Dermis microvascular lymphatic vessel endothelial cell (primary cell): ENCODE measurements at regions not wholly inside any gene's neighbourhood (a gene's known extent, or its start where the extent isn't known, plus 50 kb on each side); places are given as distances from the start of the nearest gene placed in this dataset.
A peak's percentile ranks its signal among the peaks of the same experiment; 100 is the strongest.

ENCODE experiments used
- DNase-seq, 2 donors: peaks; one replicate each; pipeline versions ENCODE4 v3.0.0 to v3.0.0-alpha.2; 2010; ENCODE audit warnings: low read depth in 2 of 2

DNA sequence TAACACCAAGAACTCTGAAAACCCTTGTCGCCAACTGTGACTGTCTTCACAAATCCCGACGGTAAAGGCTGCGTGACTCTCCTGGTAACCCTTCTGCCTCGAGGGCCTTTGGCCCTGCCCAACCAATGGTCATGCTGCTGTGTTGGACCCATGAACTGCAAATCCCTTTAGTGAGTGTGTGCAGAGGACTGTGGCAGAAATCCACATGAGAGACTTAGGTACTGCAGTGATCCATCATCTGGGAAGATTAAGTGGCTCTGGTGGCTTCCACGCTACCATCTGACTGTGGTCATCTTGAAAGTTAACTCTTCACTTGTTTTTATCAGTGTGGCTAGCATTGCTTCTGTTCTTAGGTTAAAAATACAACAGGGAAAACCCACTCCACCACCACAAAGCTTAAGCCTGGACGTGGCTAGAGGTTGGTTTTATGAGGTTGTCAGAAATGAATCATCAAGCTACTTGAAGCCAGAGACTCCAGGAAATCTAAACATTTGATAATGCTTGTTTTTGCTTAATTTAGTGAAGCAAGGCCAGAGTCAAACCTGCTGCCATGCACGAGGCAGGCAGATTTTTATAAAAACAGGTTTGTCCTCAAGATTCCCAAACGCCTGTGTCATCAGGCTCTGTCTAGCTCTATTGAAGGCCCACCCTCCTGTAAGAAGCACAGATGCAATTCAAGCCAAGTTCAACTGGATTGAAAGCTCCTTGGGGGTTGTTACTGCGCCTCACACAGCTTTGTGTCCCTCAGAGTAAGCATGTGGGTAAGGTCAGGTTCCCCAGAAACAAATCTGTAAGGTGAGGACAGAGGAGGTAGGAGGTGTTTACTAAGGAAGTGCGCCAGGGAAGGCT lies 52.7 kb upstream of the ERCC6L2 start:
- peak in 1 of 2 donors; percentile 77 for DNase-seq

DNA sequence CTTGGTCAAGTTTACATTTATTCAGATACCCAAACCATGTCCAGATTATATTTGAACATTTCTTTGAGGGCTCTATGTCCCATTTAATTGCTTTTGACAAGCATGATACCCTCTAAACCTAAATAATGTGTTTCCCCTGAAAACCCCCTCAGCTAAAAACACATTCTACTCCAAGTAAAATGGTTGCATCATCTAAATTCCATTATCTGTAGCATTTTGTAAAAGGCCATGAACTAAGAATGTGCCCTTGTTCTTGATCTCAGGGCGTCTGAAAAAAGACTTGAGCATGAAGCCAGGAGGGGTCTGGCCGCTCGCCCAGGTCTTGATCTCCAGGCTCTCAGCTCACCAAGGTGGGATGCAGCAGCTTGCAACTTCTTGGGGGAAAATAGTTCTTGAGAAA lies 53.5 kb upstream of the ERCC6L2 start:
- no peak for DNase-seq

DNA sequence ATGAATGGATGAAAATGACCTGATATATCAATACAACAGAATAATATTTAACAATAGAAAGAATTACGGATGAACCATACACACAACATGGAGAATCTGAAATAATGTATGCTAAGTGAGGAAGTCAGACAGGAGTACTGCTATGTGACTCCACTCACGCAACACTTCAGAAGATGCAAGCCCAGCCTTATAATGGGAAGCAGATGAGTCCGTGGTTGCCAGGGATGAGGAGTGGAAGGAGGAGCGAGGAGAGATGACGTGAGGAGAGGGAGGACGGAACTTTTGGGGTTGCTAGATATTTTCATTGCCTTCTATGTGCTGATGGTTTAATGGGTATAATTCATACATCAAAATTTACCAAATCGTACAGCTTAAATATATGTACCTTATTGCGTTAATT lies 55.4 kb upstream of the ERCC6L2 start:
- DNase-seq: no peak

DNA sequence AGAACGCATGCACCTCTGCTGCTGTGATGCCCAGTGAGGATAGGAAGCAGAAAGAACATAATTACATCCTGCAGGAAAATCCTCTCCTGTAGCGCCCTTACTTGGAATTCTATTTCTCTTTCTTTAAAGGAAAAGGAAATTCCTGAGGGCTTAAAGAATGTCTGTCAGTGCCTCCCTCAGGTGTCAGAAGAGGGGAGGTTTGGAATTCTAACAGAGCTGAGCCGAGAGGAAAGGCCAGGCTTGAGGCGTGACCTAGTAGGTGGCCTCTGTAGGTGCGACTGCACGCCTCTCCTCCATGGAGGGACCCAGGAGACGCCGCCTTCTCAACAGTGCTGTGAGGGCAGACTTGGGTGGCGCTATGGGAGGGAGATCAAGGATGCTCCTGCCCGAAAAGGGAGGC lies 55.9 kb upstream of the ERCC6L2 start:
- peak in 1 of 2 donors; percentile 12 for DNase-seq

DNA sequence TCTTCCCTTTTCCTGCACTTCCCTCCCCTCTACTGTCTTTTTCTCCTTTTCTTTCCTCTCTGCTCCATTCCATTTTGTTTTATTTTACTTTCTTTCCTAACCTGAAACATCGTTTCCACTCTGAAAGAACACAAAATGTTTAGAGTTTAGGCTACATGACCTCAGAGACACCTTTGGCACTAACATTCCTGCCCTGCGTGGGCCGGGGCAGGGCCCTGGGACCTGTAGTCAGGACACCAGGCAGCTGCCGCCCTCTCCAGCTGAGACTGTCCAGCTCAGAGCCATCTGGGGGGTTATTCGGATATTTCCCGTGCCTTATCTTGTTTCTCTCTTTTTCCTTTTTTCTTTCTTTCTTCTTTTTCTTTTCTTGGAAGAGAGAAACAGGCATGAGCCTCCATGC lies 58.3 kb upstream of the ERCC6L2 start:
- no peak for DNase-seq

DNA sequence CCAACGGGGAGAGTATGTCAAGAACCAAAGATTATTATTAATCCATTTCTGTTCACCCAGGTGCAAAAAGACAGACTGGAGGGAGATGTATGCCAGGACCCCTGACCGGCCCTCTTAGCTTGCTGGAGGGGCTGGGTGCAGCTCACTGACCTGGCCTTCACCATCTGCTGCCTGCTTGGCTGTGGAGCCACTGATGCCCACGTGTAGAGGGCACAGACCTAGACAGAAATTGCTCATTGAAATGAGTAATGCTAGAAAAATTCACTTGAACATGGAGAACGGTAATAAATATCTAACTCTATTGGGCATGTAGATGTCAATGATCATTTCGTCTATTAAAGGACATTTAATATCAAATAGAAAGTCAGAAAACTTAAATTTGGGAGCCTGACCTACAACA lies 58.8 kb upstream of the ERCC6L2 start:
- DNase-seq: no peak

DNA sequence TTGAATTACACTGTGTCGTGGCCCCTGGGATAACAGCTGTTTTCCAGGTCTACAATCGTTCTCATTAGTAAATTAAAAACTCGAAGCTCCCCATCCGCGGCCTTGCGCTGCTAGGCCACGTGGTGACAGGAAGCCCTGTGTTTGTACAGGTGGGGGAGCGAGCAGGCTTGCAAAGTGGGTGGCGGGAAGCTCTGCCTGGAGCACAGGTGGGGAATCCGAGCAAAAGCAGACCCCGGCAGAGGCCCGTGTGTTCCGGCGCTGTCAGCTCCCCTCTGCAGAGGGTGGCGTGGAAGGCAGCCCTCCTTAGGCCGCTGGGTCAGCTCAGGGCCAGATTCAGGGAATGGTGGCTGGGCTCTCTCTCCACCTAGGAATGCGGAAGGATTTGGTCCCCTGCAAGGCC lies 59.5 kb upstream of the ERCC6L2 start:
- no peak for DNase-seq

DNA sequence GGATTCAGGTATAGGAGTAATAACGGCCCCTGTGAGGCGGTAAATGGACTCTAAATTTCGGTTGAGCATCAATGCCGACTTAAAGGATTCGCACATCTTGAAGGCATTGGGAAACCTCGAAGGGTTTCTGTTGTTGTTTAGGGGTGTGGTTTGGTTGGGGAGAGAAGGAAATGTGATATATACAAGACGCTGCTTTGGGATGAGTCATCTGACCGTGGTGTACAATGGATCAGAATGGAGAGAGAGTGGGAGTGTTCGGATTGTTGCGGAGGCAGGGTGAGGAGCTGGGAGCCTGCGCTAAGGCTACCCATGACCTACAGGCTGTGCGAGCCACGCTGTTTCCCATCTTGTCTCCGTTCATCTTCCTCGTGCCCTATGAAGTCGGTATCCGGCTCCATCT lies 60.4 kb upstream of the ERCC6L2 start:
- no peak for DNase-seq

DNA sequence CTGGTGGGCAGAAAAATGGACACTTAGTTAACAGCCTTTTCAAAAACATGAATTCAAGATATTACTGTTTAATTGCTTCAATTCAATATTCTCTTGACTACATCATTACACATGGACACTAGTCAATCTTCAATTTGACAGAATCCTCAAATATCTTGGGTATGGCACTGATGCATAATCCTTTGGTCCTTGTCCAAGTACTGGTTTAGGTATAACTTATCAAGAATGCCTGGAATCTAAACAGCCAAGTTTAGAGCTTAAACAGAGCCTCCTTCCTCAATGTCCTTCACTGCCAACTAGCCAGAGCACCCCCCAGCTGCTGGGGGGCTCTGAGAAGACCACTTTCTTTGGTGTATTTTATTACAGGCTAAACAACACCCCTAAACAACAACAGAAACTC lies 61.6 kb upstream of the ERCC6L2 start:
- no peak for DNase-seq

DNA sequence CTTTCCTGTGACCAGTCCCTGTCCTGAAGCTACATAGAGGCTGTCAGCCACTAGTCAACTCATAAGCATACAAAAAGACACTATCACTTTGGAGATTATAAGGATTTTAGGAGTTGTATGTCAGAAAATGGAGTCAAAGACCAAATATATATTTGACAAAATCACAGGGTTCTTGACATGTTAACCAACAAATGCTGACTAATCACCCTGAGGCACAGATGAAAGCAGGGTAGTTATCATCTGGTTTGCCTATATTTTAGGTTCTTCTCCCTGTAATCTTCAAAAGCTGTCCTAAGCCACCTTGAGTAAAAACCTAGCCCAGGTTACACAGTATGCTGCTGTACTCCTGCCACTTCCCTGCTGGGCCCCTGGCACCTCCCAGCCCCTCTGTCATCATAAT lies 64.7 kb upstream of the ERCC6L2 start:
- no peak for DNase-seq

DNA sequence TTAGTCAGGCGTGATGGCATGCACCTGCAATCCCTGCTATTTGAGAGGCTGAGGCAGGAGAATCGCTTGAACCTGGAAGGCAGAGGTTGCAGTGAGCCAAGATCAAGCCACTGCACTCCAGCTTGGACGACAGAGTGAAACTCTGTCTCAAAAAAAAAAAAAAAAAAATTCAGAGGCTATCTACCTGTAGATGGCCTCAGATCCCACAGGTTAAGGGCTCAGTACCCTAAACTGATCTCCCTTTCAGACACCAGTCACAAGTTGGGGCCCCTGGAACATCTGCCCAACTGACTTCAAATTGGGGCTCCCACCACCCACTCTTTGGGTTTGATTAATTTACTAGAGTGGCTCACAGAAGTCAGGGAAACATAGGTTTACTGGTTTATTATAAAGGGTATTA lies 65.4 kb upstream of the ERCC6L2 start:
- no peak for DNase-seq

DNA sequence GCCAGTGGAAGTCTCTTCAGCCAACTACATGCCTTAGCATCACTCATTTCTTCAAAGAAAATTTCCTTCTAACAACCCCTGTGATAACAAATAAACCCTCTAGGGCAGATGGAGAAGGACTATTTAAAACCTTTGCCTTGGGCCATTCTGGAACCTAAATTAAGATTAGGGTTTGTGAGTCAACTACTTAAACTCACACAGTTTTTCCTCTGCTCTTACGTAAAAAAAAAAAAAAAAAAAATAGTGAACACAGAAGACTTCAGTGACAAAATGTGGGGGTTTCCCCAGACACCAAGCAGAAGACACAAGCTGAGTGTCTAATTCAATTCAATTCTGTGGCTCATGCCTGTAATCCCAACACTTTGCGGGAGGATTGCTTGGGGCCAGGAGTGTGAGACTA lies 65.8 kb upstream of the ERCC6L2 start:
- no peak for DNase-seq

DNA sequence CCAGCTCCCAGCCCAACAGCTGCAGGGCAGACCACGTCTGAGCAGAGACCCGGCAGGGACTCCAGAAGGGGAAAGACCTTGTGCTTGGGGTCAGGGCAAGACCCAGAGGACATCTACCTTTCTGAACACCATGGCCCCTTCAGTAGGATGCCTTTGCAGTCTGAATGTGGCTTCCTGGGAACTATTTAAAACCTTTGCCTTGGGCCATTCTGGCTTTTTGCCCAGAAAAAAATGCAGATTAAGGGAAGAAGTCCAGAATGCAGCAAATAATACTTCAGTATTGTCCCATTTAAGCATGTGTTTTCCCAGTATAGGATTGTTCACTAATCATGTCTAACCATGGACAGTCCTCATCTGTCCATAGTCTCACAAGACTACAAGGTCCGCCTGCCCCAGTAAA lies 67.5 kb upstream of the ERCC6L2 start:
- peak in 1 of 2 donors; percentile 28 for DNase-seq

DNA sequence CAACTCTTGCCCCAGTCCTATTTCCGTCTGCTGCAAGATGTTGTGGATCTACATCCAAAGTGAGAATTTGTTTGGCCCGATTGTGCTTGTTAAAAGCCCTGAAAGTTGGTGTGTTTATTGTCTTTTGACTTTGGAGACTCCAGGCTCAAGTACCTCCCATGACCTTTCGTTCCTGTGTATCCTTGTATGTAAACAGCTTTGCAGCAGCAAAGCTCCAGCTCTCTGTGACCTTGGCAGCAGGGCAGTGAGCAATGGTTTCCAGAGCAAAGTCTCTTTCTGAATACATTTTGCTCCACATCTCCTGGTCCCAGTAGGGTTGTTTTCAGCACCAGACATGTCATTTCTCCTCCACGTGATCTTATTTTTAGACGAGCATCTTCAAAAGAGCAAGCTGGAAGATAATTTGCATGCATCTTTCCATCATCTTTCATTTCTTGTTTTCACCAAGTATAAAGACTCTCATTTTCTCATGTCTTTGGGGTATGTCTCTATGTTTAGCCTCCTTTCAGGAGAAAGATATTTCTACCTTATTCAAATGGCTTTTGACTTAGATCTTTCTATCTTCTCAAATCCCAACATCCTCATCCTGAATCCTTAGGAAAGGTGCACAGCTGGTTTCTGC lies 68.1 kb upstream of the ERCC6L2 start:
- DNase-seq: peak in 1 of 2 donors; percentile 92

DNA sequence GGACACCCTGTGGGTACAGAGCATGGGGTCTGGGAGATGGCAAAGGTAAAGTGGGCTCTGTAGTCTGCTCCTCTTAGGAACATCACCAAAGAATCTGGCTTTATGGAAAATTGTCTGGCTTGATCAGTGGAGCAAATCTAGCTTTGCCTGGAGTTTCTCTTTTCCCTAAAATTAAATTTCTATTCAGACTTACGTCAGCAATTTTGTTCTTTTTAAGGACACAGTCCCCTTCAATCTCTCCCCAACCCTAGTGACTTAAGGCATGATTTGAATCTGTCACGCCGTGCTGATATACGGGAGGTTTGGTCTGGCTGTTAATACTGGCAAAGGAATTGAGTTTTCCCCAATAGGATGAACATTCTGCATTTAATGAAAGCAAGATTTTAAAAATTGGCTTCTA lies 72.3 kb upstream of the ERCC6L2 start:
- DNase-seq: no peak

DNA sequence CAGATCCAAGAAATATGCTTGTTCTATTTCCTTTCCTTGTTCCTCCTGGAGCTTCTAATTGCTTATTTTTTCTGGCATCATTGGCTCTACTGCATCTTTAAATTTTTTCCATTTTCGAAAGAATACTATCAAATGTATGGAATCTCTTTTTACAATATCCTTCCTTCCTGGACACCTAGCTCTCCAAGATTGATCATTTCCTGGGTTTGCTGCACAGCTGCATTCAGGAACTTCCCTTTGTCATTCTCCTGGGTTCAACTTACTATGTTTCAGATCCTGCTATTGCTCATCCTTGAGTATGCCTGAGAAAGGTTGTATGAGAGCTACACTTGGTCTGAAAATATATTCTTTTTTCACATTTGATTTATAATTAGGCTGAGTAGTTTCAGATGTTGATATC lies 73.7 kb upstream of the ERCC6L2 start:
- DNase-seq: peak in 1 of 2 donors; percentile 78

DNA sequence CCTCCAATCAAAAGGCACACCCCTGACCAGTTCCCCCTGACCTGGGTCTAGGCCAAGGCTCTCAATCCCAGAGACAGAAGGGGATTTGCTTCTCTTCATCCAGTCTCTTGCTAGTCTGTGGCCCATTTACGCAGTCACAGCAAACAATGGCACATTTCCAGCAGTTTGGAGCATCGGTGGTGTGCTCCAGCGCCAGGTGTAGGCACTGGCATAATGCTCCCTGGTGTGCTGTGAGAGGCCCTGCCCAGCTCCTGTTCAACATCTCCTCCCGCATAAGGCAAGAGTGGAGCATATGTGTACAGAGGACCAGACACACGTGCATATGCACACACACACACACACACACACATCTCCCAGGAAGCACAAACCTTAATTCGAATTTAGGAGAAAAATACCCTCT lies 79.5 kb upstream of the ERCC6L2 start:
- no peak for DNase-seq

DNA sequence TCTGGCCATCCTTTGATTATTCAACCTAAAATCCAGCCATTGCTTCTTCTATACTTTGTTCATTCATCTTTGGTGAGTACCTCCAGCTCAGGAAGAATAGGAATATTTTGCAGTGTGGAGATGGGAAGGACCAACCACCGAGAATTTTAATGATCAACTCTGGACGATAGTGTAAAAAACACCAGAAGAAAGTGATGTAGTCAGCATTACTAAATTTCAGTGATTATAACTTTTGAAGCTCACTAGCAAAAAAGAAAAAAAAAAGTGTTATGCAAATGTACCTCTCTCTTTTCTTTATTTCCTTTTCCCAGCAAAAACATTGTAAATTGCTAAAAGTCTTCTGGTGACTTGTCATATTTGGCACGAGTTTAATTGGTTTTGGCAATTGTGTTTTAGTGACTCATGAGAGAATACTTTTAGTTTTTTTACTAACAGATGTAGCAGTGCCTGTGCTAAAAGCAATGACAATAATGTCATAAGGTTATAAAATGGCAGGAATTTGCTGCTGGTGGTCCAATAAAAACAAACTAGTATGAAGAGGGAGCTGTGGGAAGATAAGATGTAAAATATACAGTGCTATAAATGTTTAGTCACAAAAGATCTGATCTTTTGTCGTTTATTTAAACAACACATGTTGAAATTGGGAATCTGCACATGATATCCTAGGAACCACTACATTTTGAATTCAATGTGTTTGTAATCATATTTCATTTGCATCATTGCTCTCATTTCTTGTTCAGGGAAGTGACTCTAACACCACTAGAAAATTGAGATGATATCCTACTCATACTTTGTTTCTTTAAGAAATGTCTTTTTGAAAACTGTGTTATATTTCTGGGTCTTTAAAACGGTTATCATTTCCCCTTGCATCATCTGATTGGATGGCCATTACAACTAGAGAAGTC lies 81.3 kb upstream of the ERCC6L2 start:
- DNase-seq: peak; percentile 95 to 97

DNA sequence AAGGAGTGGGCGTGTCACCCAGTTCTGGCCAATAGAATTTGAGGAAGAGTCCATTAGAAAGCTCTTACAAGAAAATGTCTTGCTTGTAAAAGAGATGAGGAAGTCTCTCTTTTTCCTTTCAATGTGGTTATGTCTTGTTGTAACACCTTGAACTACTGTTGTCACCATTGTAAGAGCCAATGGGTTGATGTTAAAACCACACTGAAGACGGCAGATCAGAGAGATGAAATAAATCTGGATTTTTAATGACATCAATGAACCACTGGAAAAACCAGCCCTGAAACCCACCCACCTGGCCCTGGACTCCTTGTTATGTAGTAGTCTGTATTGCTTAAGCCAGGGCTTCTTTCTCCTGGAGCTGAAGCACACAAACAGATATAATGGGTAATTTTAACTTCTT lies 83.8 kb upstream of the ERCC6L2 start:
- no peak for DNase-seq

DNA sequence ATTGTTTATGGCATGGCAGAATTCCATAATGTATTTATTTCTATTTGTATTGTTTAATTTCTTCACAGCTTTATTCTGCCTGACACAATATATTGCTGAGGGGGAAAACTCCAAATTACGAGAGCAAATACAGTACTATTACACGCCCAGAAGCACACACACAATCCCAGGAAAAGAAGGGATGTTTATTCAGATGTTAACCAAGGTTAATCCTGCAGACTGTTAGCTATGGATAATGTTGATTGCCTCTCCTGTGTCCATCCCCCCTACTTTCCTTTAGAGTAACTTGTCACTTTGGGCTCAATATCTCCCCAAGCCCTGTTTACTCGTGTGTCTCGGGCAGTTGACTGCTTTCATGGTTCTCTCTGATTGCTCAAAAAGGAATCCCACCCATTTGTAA lies 84.2 kb upstream of the ERCC6L2 start:
- peak in 1 of 2 donors; percentile 53 for DNase-seq

DNA sequence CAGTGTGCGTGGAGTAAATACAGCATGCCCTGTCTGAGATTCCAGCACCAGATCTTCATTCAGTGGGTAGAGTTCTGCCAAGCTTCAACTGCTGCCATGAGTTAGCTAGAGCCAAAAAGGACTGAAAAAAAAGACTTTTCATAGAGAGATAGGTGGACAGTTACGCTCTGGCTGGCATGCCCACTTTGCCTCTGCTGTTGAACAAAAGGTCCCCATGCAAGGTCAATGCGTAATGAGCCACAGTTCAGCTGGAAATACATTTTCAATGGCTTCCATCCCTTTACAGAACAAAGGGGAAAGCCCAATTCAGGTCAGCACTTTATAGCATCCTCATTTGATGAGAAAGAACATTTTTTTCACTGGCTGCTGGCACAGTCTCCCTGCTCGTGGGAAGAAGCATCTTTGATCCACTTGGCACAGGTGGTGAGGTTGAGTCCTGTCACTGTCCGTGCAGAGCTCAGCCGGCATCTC lies 86.9 kb upstream of the ERCC6L2 start:
- peak; percentile 46 to 72 for DNase-seq

DNA sequence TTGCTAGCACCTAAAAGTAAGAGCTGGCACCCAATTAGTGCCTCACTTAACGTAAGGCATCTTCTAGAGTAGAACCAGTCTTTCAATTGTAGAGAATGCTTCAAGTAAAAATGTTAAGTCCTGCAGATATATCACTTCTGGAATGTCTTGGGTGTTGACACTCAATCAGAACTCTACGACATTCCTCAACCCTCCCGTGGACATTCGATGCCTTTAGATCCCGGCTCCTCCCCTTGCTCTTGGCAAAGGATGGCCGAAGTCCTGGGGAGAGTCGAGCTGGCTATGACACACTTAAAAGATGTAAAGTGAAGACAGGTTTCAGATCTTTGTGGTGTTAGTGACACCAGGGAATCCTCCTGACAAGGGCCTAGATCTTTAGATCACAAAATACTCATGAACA lies 87.5 kb upstream of the ERCC6L2 start:
- DNase-seq: no peak
